ENCODE measurements at regions not wholly inside any gene's neighbourhood (a gene's known extent, or its start where the extent isn't known, plus 50 kb on each side); places are given as distances from the start of the nearest gene placed in this dataset.

DNA sequence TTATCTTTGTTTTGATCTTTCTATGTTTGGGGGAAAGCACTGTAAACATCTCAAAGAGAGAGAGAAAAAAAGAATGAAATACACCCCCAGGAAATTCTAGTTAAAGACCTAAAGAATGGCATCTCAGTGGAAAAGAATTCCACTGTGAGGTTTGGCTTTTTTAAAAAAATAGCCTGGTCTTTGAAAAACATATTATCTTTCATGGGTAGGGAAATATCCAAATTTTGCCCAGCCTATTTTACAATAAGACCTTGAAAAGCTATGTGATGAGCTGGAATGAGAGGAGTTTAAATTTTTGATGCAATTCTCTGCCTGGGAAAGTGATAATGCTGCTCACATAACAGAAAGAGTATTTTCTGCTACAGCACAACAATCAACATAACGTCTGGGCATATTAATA, 348.1 kb upstream of the WWC1 start:
- TF ChIP-seq CTCF (IDR thresholded peaks at IDR 0.05; ENCODE audit: low read length) (no peak), EZH2 (IDR thresholded peaks at IDR 0.05; ENCODE audit: borderline replicate concordance, low read length) (no peak)
